Ishikawa (cell line): ENCODE measurements at regions not wholly inside any gene's neighbourhood (a gene's known extent, or its start where the extent isn't known, plus 50 kb on each side); places are given as distances from the start of the nearest gene placed in this dataset.

Experiments
- CEBPB ChIP-seq: IDR thresholded peaks from 2 replicates; pipeline ENCODE4 v1.6.1; 2012
- CREB1 ChIP-seq: IDR thresholded peaks from 2 replicates; pipeline ENCODE4 v1.6.1; 2012; ENCODE audit warnings: low read depth
- EGR1 ChIP-seq: IDR thresholded peaks from 2 replicates; pipeline ENCODE4 v1.6.1; 2012
- EP300 ChIP-seq: IDR thresholded peaks from 2 replicates; pipeline ENCODE4 v1.6.1; 2012; ENCODE audit warnings: borderline replicate concordance
- FOXM1 ChIP-seq: IDR thresholded peaks from 2 replicates; pipeline ENCODE4 v1.6.1; 2012; ENCODE audit warnings: low read depth, borderline replicate concordance
- NFIC ChIP-seq: IDR thresholded peaks from 2 replicates; pipeline ENCODE4 v1.6.1; 2012
- RAD21 ChIP-seq: IDR thresholded peaks from 2 replicates; pipeline ENCODE4 v1.6.1; 2012; ENCODE audit warnings: low read depth
- TAF1 ChIP-seq: IDR thresholded peaks from 2 replicates; pipeline ENCODE4 v1.6.1; 2012; ENCODE audit warnings: low read depth, mild to moderate bottlenecking
- TCF12 ChIP-seq: IDR thresholded peaks from 2 replicates; pipeline ENCODE4 v1.6.1; 2012; ENCODE audit warnings: low read depth
- TEAD4 ChIP-seq: IDR thresholded peaks from 2 replicates; pipeline ENCODE4 v1.6.1; 2012
- YY1 ChIP-seq: IDR thresholded peaks from 2 replicates; pipeline ENCODE4 v1.6.1; 2012; ENCODE audit warnings: low read depth
- ZBTB7A ChIP-seq: IDR thresholded peaks from 2 replicates; pipeline ENCODE4 v1.6.1; 2012; ENCODE audit warnings: low read depth
- TF ChIP-seq, protein P1 (sequence below): IDR thresholded peaks from 2 replicates; pipeline ENCODE4 v1.6.1; 2012
- TF ChIP-seq, protein P2 (sequence below): IDR thresholded peaks from 2 replicates; pipeline ENCODE4 v1.6.1; 2012; ENCODE audit warnings: low read depth, mild to moderate bottlenecking
- TF ChIP-seq, protein P3 (sequence below): IDR thresholded peaks from 2 replicates; pipeline ENCODE4 v1.6.1; 2012

DNA sequence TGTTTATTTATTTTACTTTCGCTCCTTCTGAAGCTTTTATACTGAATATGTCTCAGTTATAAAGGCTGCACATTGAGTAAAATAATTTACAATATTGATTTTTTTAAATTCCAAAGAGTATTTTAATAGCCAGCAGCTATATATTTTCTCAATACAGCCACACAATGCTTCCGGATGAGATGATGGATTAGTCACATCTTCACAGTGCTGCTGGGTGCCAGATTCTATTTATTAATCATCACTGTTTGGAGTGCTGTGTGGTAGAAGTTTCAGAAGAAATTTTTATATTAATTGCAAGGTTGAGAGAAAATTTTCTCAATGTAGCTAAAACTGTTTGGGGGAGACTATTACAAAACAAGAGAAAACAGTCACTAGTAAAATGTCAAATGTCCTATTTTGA lies 989.8 kb downstream of the TLE4 start:
- TF ChIP-seq, protein P1, sequence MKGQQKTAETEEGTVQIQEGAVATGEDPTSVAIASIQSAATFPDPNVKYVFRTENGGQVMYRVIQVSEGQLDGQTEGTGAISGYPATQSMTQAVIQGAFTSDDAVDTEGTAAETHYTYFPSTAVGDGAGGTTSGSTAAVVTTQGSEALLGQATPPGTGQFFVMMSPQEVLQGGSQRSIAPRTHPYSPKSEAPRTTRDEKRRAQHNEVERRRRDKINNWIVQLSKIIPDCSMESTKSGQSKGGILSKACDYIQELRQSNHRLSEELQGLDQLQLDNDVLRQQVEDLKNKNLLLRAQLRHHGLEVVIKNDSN = no peak
- TF ChIP-seq TAF1 (no peak), FOXM1 (no peak), RAD21 (no peak), CEBPB (no peak), EP300 (no peak), TCF12 (no peak), YY1 (no peak), ZBTB7A (no peak), EGR1 (no peak), CREB1 (no peak)
- TF ChIP-seq, protein P2, sequence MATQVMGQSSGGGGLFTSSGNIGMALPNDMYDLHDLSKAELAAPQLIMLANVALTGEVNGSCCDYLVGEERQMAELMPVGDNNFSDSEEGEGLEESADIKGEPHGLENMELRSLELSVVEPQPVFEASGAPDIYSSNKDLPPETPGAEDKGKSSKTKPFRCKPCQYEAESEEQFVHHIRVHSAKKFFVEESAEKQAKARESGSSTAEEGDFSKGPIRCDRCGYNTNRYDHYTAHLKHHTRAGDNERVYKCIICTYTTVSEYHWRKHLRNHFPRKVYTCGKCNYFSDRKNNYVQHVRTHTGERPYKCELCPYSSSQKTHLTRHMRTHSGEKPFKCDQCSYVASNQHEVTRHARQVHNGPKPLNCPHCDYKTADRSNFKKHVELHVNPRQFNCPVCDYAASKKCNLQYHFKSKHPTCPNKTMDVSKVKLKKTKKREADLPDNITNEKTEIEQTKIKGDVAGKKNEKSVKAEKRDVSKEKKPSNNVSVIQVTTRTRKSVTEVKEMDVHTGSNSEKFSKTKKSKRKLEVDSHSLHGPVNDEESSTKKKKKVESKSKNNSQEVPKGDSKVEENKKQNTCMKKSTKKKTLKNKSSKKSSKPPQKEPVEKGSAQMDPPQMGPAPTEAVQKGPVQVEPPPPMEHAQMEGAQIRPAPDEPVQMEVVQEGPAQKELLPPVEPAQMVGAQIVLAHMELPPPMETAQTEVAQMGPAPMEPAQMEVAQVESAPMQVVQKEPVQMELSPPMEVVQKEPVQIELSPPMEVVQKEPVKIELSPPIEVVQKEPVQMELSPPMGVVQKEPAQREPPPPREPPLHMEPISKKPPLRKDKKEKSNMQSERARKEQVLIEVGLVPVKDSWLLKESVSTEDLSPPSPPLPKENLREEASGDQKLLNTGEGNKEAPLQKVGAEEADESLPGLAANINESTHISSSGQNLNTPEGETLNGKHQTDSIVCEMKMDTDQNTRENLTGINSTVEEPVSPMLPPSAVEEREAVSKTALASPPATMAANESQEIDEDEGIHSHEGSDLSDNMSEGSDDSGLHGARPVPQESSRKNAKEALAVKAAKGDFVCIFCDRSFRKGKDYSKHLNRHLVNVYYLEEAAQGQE = no peak
- TF ChIP-seq, protein P3, sequence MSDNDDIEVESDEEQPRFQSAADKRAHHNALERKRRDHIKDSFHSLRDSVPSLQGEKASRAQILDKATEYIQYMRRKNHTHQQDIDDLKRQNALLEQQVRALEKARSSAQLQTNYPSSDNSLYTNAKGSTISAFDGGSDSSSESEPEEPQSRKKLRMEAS = no peak

DNA sequence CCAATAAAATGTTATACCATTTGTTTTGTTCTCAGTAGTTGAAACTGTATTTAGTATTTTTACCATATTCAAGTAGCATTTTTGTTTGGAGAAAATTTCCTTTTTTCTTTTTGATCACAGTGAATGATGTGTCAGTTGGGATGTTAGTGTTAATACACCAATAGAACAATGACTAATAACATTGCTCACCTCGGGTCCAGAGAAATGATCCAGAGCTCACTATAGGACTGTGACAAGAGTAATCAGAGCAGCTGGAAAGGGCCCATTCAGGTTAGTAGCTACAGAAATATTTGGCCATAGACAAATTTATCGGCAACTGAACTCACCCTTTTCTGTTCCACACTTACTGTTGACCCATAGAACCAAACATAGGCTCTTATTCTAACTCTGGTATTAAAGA lies 989.2 kb downstream of the TLE4 start:
- TF ChIP-seq CEBPB (no peak), EGR1 (no peak), YY1 (no peak), NFIC (no peak), TEAD4 (no peak), TCF12 (no peak), RAD21 (no peak), TAF1 (no peak), CREB1 (no peak), FOXM1 (no peak), ZBTB7A (no peak), EP300 (no peak)
- TF ChIP-seq, protein P2 = no peak
- TF ChIP-seq, protein P3 = no peak
- TF ChIP-seq, protein P1 = no peak

DNA sequence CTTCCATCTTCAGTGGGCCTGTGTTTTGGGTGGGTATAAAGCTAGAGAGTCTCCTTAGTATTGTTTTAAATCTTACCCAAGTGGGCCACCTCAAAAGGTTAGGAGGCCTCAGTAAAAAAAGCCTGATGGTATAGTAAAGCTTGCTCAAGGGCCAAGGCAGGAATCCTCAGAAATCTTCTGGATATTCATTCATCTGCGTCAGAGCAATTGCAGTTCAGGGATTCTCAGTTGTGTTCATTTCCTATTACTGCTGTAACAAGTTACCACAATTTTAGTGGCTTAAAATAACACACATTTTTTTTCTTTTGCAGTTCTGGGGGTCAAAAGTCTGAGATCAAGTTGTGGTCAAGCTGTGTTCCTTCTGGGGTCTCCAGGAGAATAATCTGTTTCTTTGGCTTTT lies 985.5 kb downstream of the TLE4 start:
- no peak for TF ChIP-seq RAD21
- TF ChIP-seq FOXM1 = no peak
- TF ChIP-seq, protein P3 = no peak
- TF ChIP-seq, protein P2 = no peak
- TF ChIP-seq ZBTB7A = no peak
- TF ChIP-seq NFIC = no peak
- TF ChIP-seq EGR1 = no peak
- TF ChIP-seq, protein P1 = no peak
- TF ChIP-seq TCF12 = no peak
- no peak for TF ChIP-seq TAF1
- TF ChIP-seq CEBPB = no peak
- no peak for TF ChIP-seq CREB1
- no peak for TF ChIP-seq EP300
- TF ChIP-seq YY1 = no peak
- TF ChIP-seq TEAD4 = no peak
